GM18499 (cell line): ENCODE measurements at regions not wholly inside any gene's neighbourhood (a gene's known extent, or its start where the extent isn't known, plus 50 kb on each side); places are given as distances from the start of the nearest gene placed in this dataset.
A peak's percentile ranks its signal among the peaks of the same experiment; 100 is the strongest.

ENCODE experiments used
- ATAC-seq: cut with Tn5 transposase; IDR thresholded peaks from one replicate; pipeline ENCODE4 v1.9.1; 2021; ENCODE audit warnings: moderate number of reproducible peaks; ENCODE audit not compliant: insufficient read depth, unreplicated experiment

GRCh38 chr4:155565330-155565729 lies 101.3 kb upstream of the GUCY1A1 start:
- no peak for ATAC-seq

DNA sequence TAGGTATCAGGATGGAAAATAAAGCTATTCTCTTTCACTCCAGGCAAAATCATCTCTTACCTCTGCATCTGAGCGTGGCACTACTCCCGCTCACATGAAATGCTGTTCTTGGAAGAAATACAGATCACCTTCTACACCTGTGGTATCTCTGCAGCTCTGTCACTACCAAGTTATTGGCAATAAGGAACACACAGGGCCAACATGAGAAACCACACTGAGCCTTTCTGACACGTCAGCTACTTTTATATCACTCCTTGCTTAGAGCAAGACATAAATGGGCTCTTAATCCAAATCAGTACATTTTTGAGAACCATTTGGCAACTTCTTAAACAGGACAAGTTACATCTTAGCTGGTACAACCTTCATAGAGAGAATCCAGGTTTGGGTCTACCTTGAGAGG lies 101.8 kb upstream of the GUCY1A1 start:
- no peak for ATAC-seq

- no peak for ATAC-seq
Observed at GRCh38 chr4:155564086-155564485, 102.6 kb upstream of the GUCY1A1 start.

DNA sequence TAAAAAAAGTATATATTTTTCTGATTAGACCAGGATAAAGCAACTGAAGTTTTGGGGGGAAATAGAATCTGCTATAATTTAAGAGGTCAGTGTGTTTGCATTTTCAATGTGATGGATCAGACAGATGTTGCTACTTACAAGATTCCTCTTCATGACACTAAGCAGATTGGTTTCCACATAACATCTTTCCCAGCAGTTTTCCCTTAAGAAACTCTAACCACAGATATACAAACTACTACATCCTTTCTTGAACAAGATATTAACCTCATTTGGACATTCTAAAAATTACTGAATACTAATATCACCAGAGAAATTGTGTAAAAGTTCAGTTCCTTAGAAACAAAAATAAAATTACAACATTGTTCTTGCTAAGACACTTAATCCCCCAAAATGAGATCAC lies 106.7 kb upstream of the GUCY1A1 start:
- ATAC-seq: no peak

- ATAC-seq: no peak
Observed at GRCh38 chr4:155552180-155552579, 114.5 kb upstream of the GUCY1A1 start.

GRCh38 chr4:155548173-155548572 lies 118.5 kb upstream of the GUCY1A1 start:
- no peak for ATAC-seq

DNA sequence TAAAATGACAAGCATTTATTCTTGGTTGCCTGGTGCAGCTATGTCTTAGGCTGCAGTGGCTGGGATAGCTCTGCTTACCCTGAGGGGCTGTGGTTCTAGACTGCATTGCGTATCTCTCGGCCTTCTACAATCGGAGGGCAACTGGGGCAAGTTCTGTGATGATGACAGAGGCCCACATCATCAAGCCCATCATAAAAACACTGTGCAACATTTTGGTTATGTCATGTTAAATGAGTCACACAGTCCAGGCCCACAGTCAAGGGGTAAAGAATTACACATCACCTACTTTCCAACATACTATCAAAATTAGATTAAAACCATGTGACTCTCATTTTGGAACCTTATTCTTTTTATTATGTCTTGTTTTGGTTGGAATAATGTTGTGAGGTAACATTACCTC lies 120.2 kb upstream of the GUCY1A1 start:
- ATAC-seq: no peak

DNA sequence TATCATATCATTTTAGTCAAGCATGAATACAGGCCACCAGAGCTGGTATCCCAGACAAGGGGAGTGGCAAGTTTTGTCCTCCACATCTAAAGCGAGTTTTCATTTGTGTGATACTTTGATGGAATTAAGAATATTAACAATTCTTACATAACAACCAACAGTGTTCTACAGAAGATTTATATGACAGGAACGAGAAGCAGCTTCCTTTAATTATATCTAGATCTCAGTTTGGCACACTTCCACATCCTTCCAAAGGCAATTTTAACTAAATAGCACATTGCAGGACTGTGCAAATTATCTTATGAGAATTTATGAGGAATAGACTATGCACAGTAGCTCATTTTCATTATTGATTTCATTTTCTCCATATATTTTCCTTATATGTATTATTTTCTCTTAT lies 121.2 kb upstream of the GUCY1A1 start:
- no peak for ATAC-seq

DNA sequence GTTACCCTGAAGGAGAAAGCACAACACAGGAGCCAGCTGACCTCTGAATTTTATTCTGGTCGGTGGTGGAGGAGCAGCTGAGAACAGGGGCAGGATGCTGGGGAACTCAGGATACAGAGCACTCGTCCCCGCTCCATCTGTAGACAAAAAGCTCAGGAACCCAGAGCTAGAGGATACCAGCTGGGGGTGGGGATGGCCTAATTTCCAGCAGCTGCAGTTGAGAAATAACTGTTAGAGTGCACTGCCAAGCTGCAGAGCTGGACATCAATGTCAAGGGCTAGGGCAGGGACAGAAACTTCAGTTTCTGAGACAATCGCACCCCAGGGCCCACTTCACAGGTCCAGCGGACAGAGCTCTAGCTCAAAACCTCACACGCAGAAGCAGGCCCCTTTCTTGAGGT lies 122.1 kb upstream of the GUCY1A1 start:
- no peak for ATAC-seq

GRCh38 chr4:155543126-155543765 lies 123.4 kb upstream of the GUCY1A1 start:
- peak; percentile 76 for ATAC-seq

GRCh38 chr4:155542415-155542814 lies 124.2 kb upstream of the GUCY1A1 start:
- ATAC-seq: no peak

DNA sequence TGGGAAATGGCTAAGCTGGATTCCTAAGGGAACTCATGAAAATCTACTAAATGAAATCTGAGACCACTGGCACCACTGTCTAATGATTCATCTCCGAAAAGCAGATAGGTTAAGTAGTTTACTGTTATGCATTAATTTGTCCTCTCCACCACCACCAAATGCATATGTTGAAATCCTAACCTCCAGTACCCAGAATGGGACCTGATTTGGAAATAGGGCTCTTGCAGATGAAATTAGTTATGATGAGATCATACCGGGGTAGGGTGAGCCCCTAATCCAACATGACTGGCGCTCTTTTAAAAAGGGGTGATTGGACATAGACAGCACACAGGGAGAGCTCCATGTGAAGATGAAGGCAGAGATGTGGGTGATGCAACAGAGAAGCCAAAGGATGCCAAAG lies 124.9 kb upstream of the GUCY1A1 start:
- no peak for ATAC-seq

- ATAC-seq: no peak
Observed at GRCh38 chr4:155540698-155541097, 126.0 kb upstream of the GUCY1A1 start.

DNA sequence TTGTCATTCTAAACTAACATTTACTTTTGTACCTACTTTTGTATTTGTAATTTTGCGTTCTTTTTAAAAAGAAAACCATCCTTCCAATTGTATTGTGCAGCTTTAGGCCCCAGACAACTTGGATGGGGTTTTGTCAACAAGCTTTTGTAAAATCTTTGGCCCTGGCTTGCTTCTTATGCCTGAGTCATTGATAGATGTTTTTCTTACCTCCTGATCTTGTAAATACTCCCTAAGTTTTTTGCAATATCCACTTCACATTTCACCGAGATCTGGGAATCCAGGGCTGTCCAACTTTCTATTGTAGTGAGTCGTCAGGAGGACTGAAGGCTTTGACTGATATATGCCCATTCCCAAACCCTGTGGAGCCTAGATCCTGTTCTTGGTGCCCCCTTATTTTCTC lies 126.9 kb upstream of the GUCY1A1 start:
- no peak for ATAC-seq

- no peak for ATAC-seq
Observed at GRCh38 chr4:155535802-155536454, 130.7 kb upstream of the GUCY1A1 start.

GRCh38 chr4:155532373-155533085 lies 134.1 kb upstream of the GUCY1A1 start:
- no peak for ATAC-seq

GRCh38 chr4:155530857-155531256 lies 135.8 kb upstream of the GUCY1A1 start:
- no peak for ATAC-seq

DNA sequence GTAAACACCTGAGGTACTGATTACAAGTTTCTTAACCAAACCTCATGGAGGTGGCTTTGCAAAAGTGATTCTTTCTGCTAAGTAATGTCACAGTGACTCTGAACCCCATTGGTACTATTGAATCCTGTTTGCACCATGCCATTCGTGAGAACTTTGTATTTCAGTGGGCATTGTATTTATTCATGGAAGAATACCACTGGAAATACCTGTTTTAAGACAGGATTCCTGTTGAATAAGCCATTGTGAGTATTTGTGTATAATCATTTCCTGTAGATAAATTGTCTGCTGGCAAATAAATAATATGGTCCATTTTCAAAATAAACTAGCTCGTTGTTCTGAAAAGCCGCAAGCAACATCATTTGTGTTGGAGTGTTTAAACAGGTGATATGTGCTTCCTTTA lies 136.4 kb upstream of the GUCY1A1 start:
- no peak for ATAC-seq

- ATAC-seq: no peak
Observed at GRCh38 chr4:155529716-155530115, 136.9 kb upstream of the GUCY1A1 start.

- ATAC-seq: no peak
Observed at GRCh38 chr4:155529272-155529671, 137.4 kb upstream of the GUCY1A1 start.

GRCh38 chr4:155526452-155527169 lies 140.0 kb upstream of the GUCY1A1 start:
- no peak for ATAC-seq
